Mesenchymal stem cell (in vitro differentiated cells and primary cell): ENCODE measurements at regions not wholly inside any gene's neighbourhood (a gene's known extent, or its start where the extent isn't known, plus 50 kb on each side); places are given as distances from the start of the nearest gene placed in this dataset.
A peak's percentile ranks its signal among the peaks of the same experiment; 100 is the strongest.

Source experiments
- DNase-seq: peaks from one replicate; pipeline ENCODE4 v3.0.0-alpha.2; 2013
- H2AFZ ChIP-seq: one replicate; pipeline ENCODE4 v1.6.1; 2013; ENCODE audit warnings: low read depth, mild to moderate bottlenecking, control low read depth, inconsistent platforms, low read length, moderate library complexity
- H2AK5ac ChIP-seq: 2 replicates; pipeline ENCODE4 v1.6.1; 2013; ENCODE audit warnings: low read length, moderate library complexity, mild to moderate bottlenecking, inconsistent platforms; ENCODE audit not compliant: severe bottlenecking
- H2BK120ac ChIP-seq: one replicate; pipeline ENCODE4 v1.6.1; 2013; ENCODE audit warnings: low read depth, mild to moderate bottlenecking, inconsistent platforms, low read length, moderate library complexity
- H2BK12ac ChIP-seq, 2 experiments: one replicate each; pipeline ENCODE4 v1.6.1; 2013; ENCODE audit warnings: inconsistent platforms in 2 of 2, low read length in 2 of 2, mild to moderate bottlenecking in 2 of 2, moderate library complexity in 2 of 2, control low read depth in 1 of 2
- H2BK15ac ChIP-seq: one replicate; pipeline ENCODE4 v1.6.1; 2013; ENCODE audit warnings: mild to moderate bottlenecking, low read depth, inconsistent platforms; ENCODE audit not compliant: poor library complexity, severe bottlenecking
- H2BK5ac ChIP-seq: 2 replicates; pipeline ENCODE4 v1.6.1; 2013; ENCODE audit warnings: low read depth, mild to moderate bottlenecking, low read length, control low read depth, inconsistent platforms; ENCODE audit not compliant: poor library complexity, severe bottlenecking
- H3K14ac ChIP-seq, 2 experiments: one replicate each; pipeline ENCODE4 v1.6.1; 2013; ENCODE audit warnings: inconsistent platforms in 2 of 2, low read length in 2 of 2, control low read depth in 1 of 2, mild to moderate bottlenecking in 1 of 2, moderate library complexity in 1 of 2
- H3K18ac ChIP-seq, 2 experiments: one replicate each; pipeline ENCODE4 v1.6.1; 2013; ENCODE audit warnings: inconsistent platforms in 2 of 2, low read length in 2 of 2, control low read depth in 1 of 2, low read depth in 1 of 2, mild to moderate bottlenecking in 1 of 2
- H3K23ac ChIP-seq, 2 experiments: one replicate each; pipeline ENCODE4 v1.6.1; 2013; ENCODE audit warnings: inconsistent platforms in 2 of 2, low read length in 2 of 2, mild to moderate bottlenecking in 2 of 2, moderate library complexity in 2 of 2, control low read depth in 1 of 2
- H3K27ac ChIP-seq: 2 replicates; pipeline ENCODE4 v1.5.1; 2013; ENCODE audit warnings: mild to moderate bottlenecking, moderate library complexity, low read length, control low read depth, inconsistent platforms; ENCODE audit not compliant: poor library complexity, severe bottlenecking
- H3K27me3 ChIP-seq, 2 experiments: 2 replicates each; pipeline versions ENCODE4 v1.6.1 to v1.7.0; 2013; ENCODE audit warnings: low read length in 2 of 2, mild to moderate bottlenecking in 2 of 2, moderate library complexity in 2 of 2, control low read depth in 1 of 2, inconsistent platforms in 1 of 2; ENCODE audit not compliant: control insufficient read depth in 1 of 2, insufficient read depth in 1 of 2
- H3K36me3 ChIP-seq, 2 experiments: 2 replicates each; pipeline versions ENCODE4 v1.6.1 to v1.7.0; 2013; ENCODE audit warnings: low read length in 2 of 2, control low read depth in 1 of 2, inconsistent platforms in 1 of 2, low read depth in 1 of 2, mild to moderate bottlenecking in 1 of 2; ENCODE audit not compliant: insufficient read depth in 2 of 2, control insufficient read depth in 1 of 2
- H3K4ac ChIP-seq, 2 experiments: one replicate each; pipeline ENCODE4 v1.6.1; 2013; ENCODE audit warnings: inconsistent platforms in 2 of 2, low read length in 2 of 2, mild to moderate bottlenecking in 2 of 2, moderate library complexity in 2 of 2, control low read depth in 1 of 2, low read depth in 1 of 2
- H3K4me1 ChIP-seq: 2 replicates; pipeline ENCODE4 v1.6.1; 2013; ENCODE audit warnings: low read depth, low read length, control low read depth; ENCODE audit not compliant: control insufficient read depth, insufficient read depth
- H3K4me2 ChIP-seq: 2 replicates; pipeline ENCODE4 v1.6.1; 2013; ENCODE audit warnings: low read length, mild to moderate bottlenecking, inconsistent platforms; ENCODE audit not compliant: poor library complexity, severe bottlenecking
- H3K4me3 ChIP-seq, 2 experiments: 2 replicates each; pipeline versions ENCODE4 v1.5.1 to v1.7.0; 2013; ENCODE audit warnings: low read length in 2 of 2, mild to moderate bottlenecking in 2 of 2, control low read depth in 1 of 2, low read depth in 1 of 2; ENCODE audit not compliant: insufficient read depth in 1 of 2
- H3K79me1 ChIP-seq: replicated peaks from 2 replicates; pipeline ENCODE4 v1.6.1; 2013; ENCODE audit warnings: mild to moderate bottlenecking, control low read depth, low read length, inconsistent platforms; ENCODE audit not compliant: poor library complexity, severe bottlenecking
- H3K9ac ChIP-seq: 2 replicates; pipeline ENCODE4 v1.7.0; 2013; ENCODE audit warnings: mild to moderate bottlenecking, low read length, moderate library complexity
- H3K9me3 ChIP-seq: 2 replicates; pipeline ENCODE4 v1.7.0; 2013; ENCODE audit warnings: mild to moderate bottlenecking, low read length; ENCODE audit not compliant: control insufficient read depth
- H4K8ac ChIP-seq: one replicate; pipeline ENCODE4 v1.6.1; 2013; ENCODE audit warnings: inconsistent platforms, mild to moderate bottlenecking, low read length, moderate library complexity
- H4K91ac ChIP-seq: one replicate; pipeline ENCODE4 v1.6.1; 2013; ENCODE audit warnings: mild to moderate bottlenecking, low read length, inconsistent platforms
- WGBS: methylation state at CpG from one replicate; pipeline ENCODE4 v1.1.7; 2013; ENCODE audit warnings: mixed read lengths; 5-methylcytosine and 5-hydroxymethylcytosine counted together

GRCh38 chr3:139280027-139280671 lies 63.7 kb upstream of the MRPS22 start:
- H3K23ac ChIP-seq, result no peak overlapping the region
- H3K18ac ChIP-seq, result no peak overlapping the region
- no peak overlapping the region for H3K4me2 ChIP-seq
- H3K79me1 ChIP-seq, result no peaks in the 10 kb centered on the region
- H2BK120ac ChIP-seq, result no peak overlapping the region
- H2AK5ac ChIP-seq, result no peak overlapping the region
- no peak overlapping the region for H3K4me3 ChIP-seq
- WGBS, result 63% methylated on average over 3 of the region's 3 CpGs
- H3K9ac ChIP-seq, result no peak overlapping the region
- H4K91ac ChIP-seq, result no peak overlapping the region
- H3K36me3 ChIP-seq, result no peaks in the 10 kb centered on the region
- H2BK15ac ChIP-seq, result no peak overlapping the region
- no peak overlapping the region for H3K4ac ChIP-seq
- no peak overlapping the region for H3K27ac ChIP-seq
- DNase-seq, result no peak
- H2BK5ac ChIP-seq, result no peak overlapping the region
- no peak overlapping the region for H4K8ac ChIP-seq
- H3K4me1 ChIP-seq, result no peaks in the 10 kb centered on the region
- no peak overlapping the region for H2AFZ ChIP-seq
- no peaks in the 10 kb centered on the region for H3K9me3 ChIP-seq
- H3K14ac ChIP-seq, result peak overlapping the region in 1 of 2 experiments; percentile 65
- no peaks in the 10 kb centered on the region for H3K27me3 ChIP-seq
- H2BK12ac ChIP-seq, result no peak overlapping the region

- H2BK120ac ChIP-seq, result no peak overlapping the region
- no peak overlapping the region for H4K91ac ChIP-seq
- peak; percentile 11 for DNase-seq
- WGBS, result 79% methylated on average over 2 of the region's 2 CpGs
- no peak overlapping the region for H2BK15ac ChIP-seq
- no peaks in the 10 kb centered on the region for H3K9me3 ChIP-seq
- no peaks in the 10 kb centered on the region for H3K79me1 ChIP-seq
- no peaks in the 10 kb centered on the region for H3K27me3 ChIP-seq
- H3K27ac ChIP-seq, result no peak overlapping the region
- H3K14ac ChIP-seq, result no peak overlapping the region
- H2AK5ac ChIP-seq, result no peak overlapping the region
- H3K4me2 ChIP-seq, result no peak overlapping the region
- no peak overlapping the region for H3K4ac ChIP-seq
- H3K18ac ChIP-seq, result no peak overlapping the region
- no peak overlapping the region for H3K23ac ChIP-seq
- no peak overlapping the region for H4K8ac ChIP-seq
- H3K4me3 ChIP-seq, result no peak overlapping the region
- no peak overlapping the region for H2AFZ ChIP-seq
- H3K36me3 ChIP-seq, result no peaks in the 10 kb centered on the region
- H3K9ac ChIP-seq, result no peak overlapping the region
- H3K4me1 ChIP-seq, result no peaks in the 10 kb centered on the region
- no peak overlapping the region for H2BK12ac ChIP-seq
- H2BK5ac ChIP-seq, result no peak overlapping the region
Observed at GRCh38 chr3:139281096-139281495, 62.7 kb upstream of the MRPS22 start.

- Histone ChIP-seq H2BK120ac (no peak overlapping the region), H3K18ac (no peak overlapping the region), H2BK5ac (no peak overlapping the region), H3K9ac (no peak overlapping the region), H3K27ac (no peak overlapping the region), H4K91ac (no peak overlapping the region), H2AFZ (no peak overlapping the region), H3K4me1 (no peaks in the 10 kb centered on the region), H3K4me3 (peak overlapping the region in 1 of 2 experiments; percentile 20), H3K36me3 (no peaks in the 10 kb centered on the region), H3K79me1 (no peaks in the 10 kb centered on the region), H3K23ac (no peak overlapping the region), H2BK15ac (no peak overlapping the region), H3K14ac (peak overlapping the region in 1 of 2 experiments; percentile 74), H3K27me3 (no peaks in the 10 kb centered on the region), H4K8ac (no peak overlapping the region), H3K4ac (no peak overlapping the region), H3K4me2 (no peak overlapping the region), H2AK5ac (no peak overlapping the region), H2BK12ac (no peak overlapping the region), H3K9me3 (no peaks in the 10 kb centered on the region)
- WGBS, result 77% methylated on average over 16 of the region's 16 CpGs
- no peak for DNase-seq
Observed at GRCh38 chr3:139281522-139282196, 62.2 kb upstream of the MRPS22 start.

GRCh38 chr3:139283301-139283700 lies 60.5 kb upstream of the MRPS22 start:
- H4K91ac ChIP-seq, result no peak overlapping the region
- H3K23ac ChIP-seq, result no peak overlapping the region
- H3K79me1 ChIP-seq, result no peaks in the 10 kb centered on the region
- no peak overlapping the region for H3K27ac ChIP-seq
- peaks cover 2% of the 10 kb centered on the region for H3K4me1 ChIP-seq
- 79% methylated on average over 4 of the region's 4 CpGs for WGBS
- no peak overlapping the region for H2BK5ac ChIP-seq
- no peak overlapping the region for H2BK120ac ChIP-seq
- no peak overlapping the region for H2AK5ac ChIP-seq
- no peak overlapping the region for H2BK15ac ChIP-seq
- no peak overlapping the region for H2BK12ac ChIP-seq
- H3K27me3 ChIP-seq, result no peaks in the 10 kb centered on the region
- no peak for DNase-seq
- H3K36me3 ChIP-seq, result no peaks in the 10 kb centered on the region
- no peak overlapping the region for H3K18ac ChIP-seq
- H3K4ac ChIP-seq, result no peak overlapping the region
- H2AFZ ChIP-seq, result no peak overlapping the region
- H3K9me3 ChIP-seq, result no peaks in the 10 kb centered on the region
- H3K4me2 ChIP-seq, result no peak overlapping the region
- H4K8ac ChIP-seq, result peak overlapping the region; percentile 14
- no peak overlapping the region for H3K14ac ChIP-seq
- no peak overlapping the region for H3K9ac ChIP-seq
- H3K4me3 ChIP-seq, result no peak overlapping the region
